ENCODE measurements at regions not wholly inside any gene's neighbourhood (a gene's known extent, or its start where the extent isn't known, plus 50 kb on each side); places are given as distances from the start of the nearest gene placed in this dataset.

GRCh38 chr5:31119938-31120641 is 73.4 kb upstream of the CDH6 start:
- TF ChIP-seq CTCF (IDR thresholded peaks at IDR 0.05) = no peak
- H3K36me3 Mint-ChIP-seq (ENCODE audit: low read depth) = no peaks in the 10 kb centered on the region
- DNase-seq = no peak
- no peak overlapping the region for H3K27ac Mint-ChIP-seq
- H3K9me3 Mint-ChIP-seq = no peaks in the 10 kb centered on the region
- H3K27me3 Mint-ChIP-seq (ENCODE audit: insufficient read depth) = no peaks in the 10 kb centered on the region
- no peak overlapping the region for H3K4me3 Mint-ChIP-seq
- H3K4me1 Mint-ChIP-seq (ENCODE audit: low read depth) = peaks cover 22% of the 10 kb centered on the region; the same call in 1 of the 2 replicates

- Mint-ChIP-seq H3K36me3 (ENCODE audit: low read depth) (no peaks in the 10 kb centered on the region), H3K9me3 (no peaks in the 10 kb centered on the region; the same call in 1 of the 2 replicates), H3K27me3 (ENCODE audit: insufficient read depth) (peaks cover 2% of the 10 kb centered on the region), H3K4me3 (no peak overlapping the region), H3K4me1 (ENCODE audit: low read depth) (peaks cover 32% of the 10 kb centered on the region; the same call in 1 of the 2 replicates), H3K27ac (no peak overlapping the region)
- TF ChIP-seq CTCF (IDR thresholded peaks at IDR 0.05) = no peak
- DNase-seq = no peak
Measured at GRCh38 chr5:31116466-31117031, 76.9 kb upstream of the CDH6 start.

DNA sequence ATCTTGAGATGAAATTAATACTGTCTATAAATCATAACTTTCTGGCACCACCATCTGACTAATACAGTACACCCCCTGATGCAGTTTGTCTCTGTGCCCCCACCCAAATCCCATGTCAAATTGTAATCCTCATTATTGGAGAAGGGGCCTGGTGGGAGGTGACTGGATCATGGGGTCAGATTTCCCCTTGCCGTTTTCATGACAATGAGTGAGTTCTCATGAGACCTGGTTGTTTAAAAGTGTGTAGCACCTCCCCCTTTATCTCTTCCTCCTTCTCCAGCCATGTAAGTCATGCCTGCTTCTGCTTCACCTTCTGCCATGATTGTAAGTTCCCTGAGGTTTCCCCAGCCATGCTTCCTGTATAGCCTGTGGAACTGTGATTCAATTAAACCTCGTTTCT is 78.7 kb upstream of the CDH6 start:
- TF ChIP-seq CTCF (IDR thresholded peaks at IDR 0.05) = no peak
- peaks cover 2% of the 10 kb centered on the region for H3K27me3 Mint-ChIP-seq (ENCODE audit: insufficient read depth)
- peaks cover 26% of the 10 kb centered on the region; the same call in 1 of the 2 replicates for H3K4me1 Mint-ChIP-seq (ENCODE audit: low read depth)
- H3K9me3 Mint-ChIP-seq = no peaks in the 10 kb centered on the region; the same call in 1 of the 2 replicates
- H3K4me3 Mint-ChIP-seq = no peak overlapping the region
- no peak overlapping the region for H3K27ac Mint-ChIP-seq
- no peak for DNase-seq
- H3K36me3 Mint-ChIP-seq (ENCODE audit: low read depth) = no peaks in the 10 kb centered on the region

GRCh38 chr5:31113666-31114350 is 79.7 kb upstream of the CDH6 start:
- H3K36me3 Mint-ChIP-seq (ENCODE audit: low read depth) = no peaks in the 10 kb centered on the region
- no peak overlapping the region for H3K27ac Mint-ChIP-seq
- peaks cover 28% of the 10 kb centered on the region; the same call in 1 of the 2 replicates for H3K4me1 Mint-ChIP-seq (ENCODE audit: low read depth)
- peaks cover 2% of the 10 kb centered on the region for H3K27me3 Mint-ChIP-seq (ENCODE audit: insufficient read depth)
- no peak for DNase-seq
- no peaks in the 10 kb centered on the region; the same call in 1 of the 2 replicates for H3K9me3 Mint-ChIP-seq
- TF ChIP-seq CTCF (IDR thresholded peaks at IDR 0.05) = no peak
- no peak overlapping the region for H3K4me3 Mint-ChIP-seq

DNA sequence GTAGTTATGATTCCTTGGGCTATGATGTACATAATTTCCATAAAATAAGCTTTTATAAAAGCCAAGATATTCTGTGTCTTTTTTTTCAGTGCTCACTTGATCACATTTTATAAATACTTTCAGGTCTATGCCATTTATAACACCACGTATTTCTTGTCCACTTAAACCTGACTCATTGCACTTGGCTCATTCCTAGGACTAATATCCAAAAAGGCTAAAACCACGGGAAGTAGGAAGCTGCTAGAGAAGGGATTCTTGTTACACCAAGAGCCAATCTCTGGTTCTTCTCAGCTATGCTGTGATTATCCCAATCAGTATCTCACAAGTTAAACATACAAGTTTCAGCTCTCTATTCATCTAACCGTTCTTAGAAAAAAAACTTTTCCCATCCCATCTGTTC is 80.4 kb upstream of the CDH6 start:
- Mint-ChIP-seq H3K36me3 (ENCODE audit: low read depth) (no peaks in the 10 kb centered on the region), H3K27ac (peak overlapping the region; percentile 6; the same call in 1 of the 2 replicates), H3K4me1 (ENCODE audit: low read depth) (peaks cover 35% of the 10 kb centered on the region; the same call in 1 of the 2 replicates), H3K9me3 (no peaks in the 10 kb centered on the region; the same call in 1 of the 2 replicates), H3K4me3 (peak overlapping the region; percentile 15; the same call in 1 of the 2 replicates), H3K27me3 (ENCODE audit: insufficient read depth) (peaks cover 2% of the 10 kb centered on the region)
- no peak for TF ChIP-seq CTCF (IDR thresholded peaks at IDR 0.05)
- DNase-seq = peak; percentile 6
